ENCODE measurements at regions not wholly inside any gene's neighbourhood (a gene's known extent, or its start where the extent isn't known, plus 50 kb on each side); places are given as distances from the start of the nearest gene placed in this dataset.

DNA sequence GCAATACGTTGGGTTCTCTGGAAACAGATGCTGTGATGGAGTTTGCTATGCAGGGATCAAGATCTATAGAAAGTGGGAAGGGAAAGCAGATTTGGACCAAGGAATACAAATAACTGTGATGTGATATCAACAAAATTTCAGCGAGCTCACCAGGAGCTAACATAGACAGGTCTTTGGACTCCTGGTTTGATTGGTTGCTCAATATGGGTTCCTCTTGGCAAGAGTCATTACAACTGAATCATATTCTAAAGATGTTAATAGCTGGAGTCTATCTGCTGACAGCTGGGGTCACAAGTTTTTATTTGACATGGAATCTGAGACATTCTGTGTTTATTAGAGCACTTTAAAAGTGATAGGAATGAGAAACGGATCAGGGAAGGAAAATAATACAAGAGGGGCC lies 637.6 kb upstream of the GNPDA2 start:
- Mint-ChIP-seq H3K4me1 (ENCODE audit: unreplicated experiment) (no peaks in the 10 kb centered on the region), H3K27ac (ENCODE audit: unreplicated experiment) (no peak overlapping the region), H3K36me3 (ENCODE audit: unreplicated experiment) (no peaks in the 10 kb centered on the region), H3K9me3 (ENCODE audit: unreplicated experiment) (peaks cover 9% of the 10 kb centered on the region), H3K27me3 (ENCODE audit: unreplicated experiment) (no peaks in the 10 kb centered on the region), H3K4me3 (ENCODE audit: unreplicated experiment) (no peak overlapping the region)
- no peak for DNase-seq (ENCODE audit: extremely low spot score, unreplicated experiment)
- TF ChIP-seq, protein P1, sequence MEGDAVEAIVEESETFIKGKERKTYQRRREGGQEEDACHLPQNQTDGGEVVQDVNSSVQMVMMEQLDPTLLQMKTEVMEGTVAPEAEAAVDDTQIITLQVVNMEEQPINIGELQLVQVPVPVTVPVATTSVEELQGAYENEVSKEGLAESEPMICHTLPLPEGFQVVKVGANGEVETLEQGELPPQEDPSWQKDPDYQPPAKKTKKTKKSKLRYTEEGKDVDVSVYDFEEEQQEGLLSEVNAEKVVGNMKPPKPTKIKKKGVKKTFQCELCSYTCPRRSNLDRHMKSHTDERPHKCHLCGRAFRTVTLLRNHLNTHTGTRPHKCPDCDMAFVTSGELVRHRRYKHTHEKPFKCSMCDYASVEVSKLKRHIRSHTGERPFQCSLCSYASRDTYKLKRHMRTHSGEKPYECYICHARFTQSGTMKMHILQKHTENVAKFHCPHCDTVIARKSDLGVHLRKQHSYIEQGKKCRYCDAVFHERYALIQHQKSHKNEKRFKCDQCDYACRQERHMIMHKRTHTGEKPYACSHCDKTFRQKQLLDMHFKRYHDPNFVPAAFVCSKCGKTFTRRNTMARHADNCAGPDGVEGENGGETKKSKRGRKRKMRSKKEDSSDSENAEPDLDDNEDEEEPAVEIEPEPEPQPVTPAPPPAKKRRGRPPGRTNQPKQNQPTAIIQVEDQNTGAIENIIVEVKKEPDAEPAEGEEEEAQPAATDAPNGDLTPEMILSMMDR (IDR thresholded peaks at IDR 0.05): no peak

DNA sequence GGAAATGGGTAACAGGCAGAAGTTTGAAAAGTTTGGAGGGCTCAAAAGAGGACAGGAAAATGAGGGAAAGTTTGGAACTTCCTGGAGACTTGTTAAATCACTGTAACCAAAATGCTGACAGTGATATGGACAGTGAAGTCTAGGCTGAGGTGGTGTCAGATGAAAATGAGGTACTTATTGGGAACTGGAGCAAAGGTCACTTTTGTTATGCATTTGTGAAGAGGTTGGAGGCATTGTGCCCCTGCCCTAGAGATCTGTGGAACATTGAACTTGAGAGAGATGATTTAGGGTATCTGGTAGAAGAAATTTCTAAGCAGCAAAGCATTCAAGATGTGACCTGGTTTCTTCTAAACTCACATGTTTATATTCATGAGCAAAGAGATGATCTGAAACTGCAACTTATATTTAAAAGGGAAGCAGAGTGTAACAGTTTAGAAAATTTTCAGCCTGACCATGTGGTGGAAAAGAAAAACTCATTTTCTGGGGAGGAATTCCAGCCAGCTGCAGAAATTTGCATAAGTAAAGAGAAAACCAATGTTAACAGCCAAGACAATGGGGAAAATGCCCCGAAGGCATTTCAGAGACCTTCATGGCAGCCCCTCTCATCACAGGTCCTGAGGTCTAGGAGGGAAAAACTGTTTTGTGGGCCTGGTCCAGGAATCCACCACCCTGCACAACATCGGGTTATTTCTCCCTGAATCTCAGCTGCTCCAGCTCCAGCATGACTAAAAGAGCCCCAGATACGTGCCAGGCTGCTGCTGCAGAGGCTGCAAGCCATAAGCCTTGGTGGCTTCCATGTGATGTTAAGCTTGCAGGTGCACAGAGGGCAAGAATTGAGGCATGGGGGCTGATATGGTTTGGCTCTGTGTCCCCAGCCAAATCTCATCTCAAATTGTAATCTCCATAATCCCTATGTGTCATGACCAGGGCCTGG lies 632.5 kb upstream of the GNPDA2 start:
- DNase-seq (ENCODE audit: extremely low spot score, unreplicated experiment): no peak
- H3K4me3 Mint-ChIP-seq (ENCODE audit: unreplicated experiment): no peak overlapping the region
- H3K4me1 Mint-ChIP-seq (ENCODE audit: unreplicated experiment): no peaks in the 10 kb centered on the region
- TF ChIP-seq, protein P1 (IDR thresholded peaks at IDR 0.05): no peak
- H3K27ac Mint-ChIP-seq (ENCODE audit: unreplicated experiment): no peak overlapping the region
- H3K36me3 Mint-ChIP-seq (ENCODE audit: unreplicated experiment): no peaks in the 10 kb centered on the region
- no peaks in the 10 kb centered on the region for H3K27me3 Mint-ChIP-seq (ENCODE audit: unreplicated experiment)
- H3K9me3 Mint-ChIP-seq (ENCODE audit: unreplicated experiment): peaks cover 13% of the 10 kb centered on the region

DNA sequence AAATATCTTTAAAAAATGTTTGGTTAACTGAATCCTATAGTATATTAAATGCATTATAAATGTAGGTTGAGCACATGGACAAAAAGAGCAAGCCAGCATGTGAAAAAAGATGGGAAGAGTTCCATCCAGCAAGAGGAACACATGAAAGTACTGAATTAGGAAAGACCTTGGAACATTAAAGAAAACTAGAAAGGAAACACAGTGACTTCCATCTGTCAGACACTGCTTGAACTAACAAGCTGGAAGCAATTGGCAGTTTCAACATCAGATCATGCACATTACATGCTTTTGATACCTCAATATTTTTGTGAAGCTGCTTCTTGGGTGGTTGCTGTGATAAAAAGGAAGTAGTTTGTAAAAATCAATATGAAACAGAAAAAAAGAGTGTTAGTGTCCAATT lies 626.8 kb upstream of the GNPDA2 start:
- H3K4me1 Mint-ChIP-seq (ENCODE audit: unreplicated experiment): no peaks in the 10 kb centered on the region
- no peak overlapping the region for H3K27ac Mint-ChIP-seq (ENCODE audit: unreplicated experiment)
- no peaks in the 10 kb centered on the region for H3K36me3 Mint-ChIP-seq (ENCODE audit: unreplicated experiment)
- TF ChIP-seq, protein P1 (IDR thresholded peaks at IDR 0.05): no peak
- no peak overlapping the region for H3K4me3 Mint-ChIP-seq (ENCODE audit: unreplicated experiment)
- no peak for DNase-seq (ENCODE audit: extremely low spot score, unreplicated experiment)
- no peaks in the 10 kb centered on the region for H3K9me3 Mint-ChIP-seq (ENCODE audit: unreplicated experiment)
- H3K27me3 Mint-ChIP-seq (ENCODE audit: unreplicated experiment): no peaks in the 10 kb centered on the region

DNA sequence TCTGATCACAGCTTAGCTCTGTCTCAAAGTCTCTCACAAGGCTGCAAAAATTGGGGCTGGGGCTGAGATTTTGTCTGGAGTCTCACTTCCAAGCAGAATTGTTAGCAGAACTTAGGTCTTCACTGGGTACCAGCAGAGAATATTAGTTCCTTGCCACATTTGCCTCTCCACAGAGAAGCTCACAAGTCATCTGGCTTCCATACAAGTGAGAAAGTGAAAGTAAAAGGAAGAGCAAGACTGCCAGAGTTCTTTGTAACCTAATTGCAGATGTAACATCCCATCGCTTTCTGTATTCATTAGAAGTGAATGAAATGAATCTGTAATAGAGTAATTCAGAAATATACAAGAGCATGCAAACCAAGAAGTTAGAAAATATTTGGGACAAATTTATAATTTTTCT lies 624.1 kb upstream of the GNPDA2 start:
- Mint-ChIP-seq H3K9me3 (ENCODE audit: unreplicated experiment) (no peaks in the 10 kb centered on the region), H3K27me3 (ENCODE audit: unreplicated experiment) (no peaks in the 10 kb centered on the region), H3K27ac (ENCODE audit: unreplicated experiment) (no peak overlapping the region), H3K4me1 (ENCODE audit: unreplicated experiment) (no peaks in the 10 kb centered on the region), H3K4me3 (ENCODE audit: unreplicated experiment) (peak overlapping the region; percentile 36), H3K36me3 (ENCODE audit: unreplicated experiment) (no peaks in the 10 kb centered on the region)
- TF ChIP-seq, protein P1 (IDR thresholded peaks at IDR 0.05): no peak
- DNase-seq (ENCODE audit: extremely low spot score, unreplicated experiment): no peak

DNA sequence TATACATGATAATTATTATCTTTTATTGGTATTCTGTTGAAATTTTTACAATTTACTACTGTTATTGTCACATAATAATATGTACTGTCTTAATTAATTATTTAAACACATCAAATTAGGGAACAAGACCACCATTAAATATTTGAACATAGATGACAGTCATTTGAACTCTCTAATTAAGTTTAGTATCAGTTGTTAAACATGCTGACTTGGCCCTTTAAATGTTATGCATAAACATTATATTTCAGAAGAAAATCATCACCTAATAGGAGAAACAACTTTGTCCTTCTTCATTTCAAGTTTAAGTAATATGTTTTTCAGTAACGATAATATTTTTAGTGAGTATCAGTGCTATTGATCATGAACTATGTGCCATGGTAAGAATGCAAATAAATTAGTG lies 623.5 kb upstream of the GNPDA2 start:
- H3K9me3 Mint-ChIP-seq (ENCODE audit: unreplicated experiment): no peaks in the 10 kb centered on the region
- H3K27ac Mint-ChIP-seq (ENCODE audit: unreplicated experiment): no peak overlapping the region
- H3K4me1 Mint-ChIP-seq (ENCODE audit: unreplicated experiment): no peaks in the 10 kb centered on the region
- TF ChIP-seq, protein P1 (IDR thresholded peaks at IDR 0.05): no peak
- H3K4me3 Mint-ChIP-seq (ENCODE audit: unreplicated experiment): no peak overlapping the region
- H3K27me3 Mint-ChIP-seq (ENCODE audit: unreplicated experiment): no peaks in the 10 kb centered on the region
- H3K36me3 Mint-ChIP-seq (ENCODE audit: unreplicated experiment): no peaks in the 10 kb centered on the region
- DNase-seq (ENCODE audit: extremely low spot score, unreplicated experiment): no peak

All from osteocyte (in vitro differentiated cells).